Suprapubic skin (tissue), 4 donors: ENCODE measurements at regions not wholly inside any gene's neighbourhood (a gene's known extent, or its start where the extent isn't known, plus 50 kb on each side); places are given as distances from the start of the nearest gene placed in this dataset.

Source experiments
- DNase-seq, 2 donors: peaks; one replicate each; pipeline ENCODE4 v3.0.0-alpha.2; 2019; ENCODE audit warnings: low spot score in 2 of 2
- H3K27ac ChIP-seq: fragments of 200-600 bp; sonication (generic); one replicate; pipeline ENCODE4 v1.5.1; 2019
- H3K27me3 ChIP-seq: fragments of 200-600 bp; sonication (generic); one replicate; pipeline ENCODE4 v1.5.1; 2019
- H3K36me3 ChIP-seq: fragments of 200-600 bp; sonication (generic); one replicate; pipeline ENCODE4 v1.5.1; 2019
- H3K4me1 ChIP-seq: fragments of 200-600 bp; sonication (generic); one replicate; pipeline ENCODE4 v1.5.1; 2019
- H3K4me3 ChIP-seq: fragments of 200-600 bp; sonication (generic); one replicate; pipeline ENCODE4 v1.5.1; 2019; ENCODE audit warnings: mild to moderate bottlenecking
- H3K9me3 ChIP-seq: fragments of 200-600 bp; sonication (generic); one replicate; pipeline ENCODE4 v1.5.1; 2019
- CTCF ChIP-seq, 2 donors: fragments of 200-600 bp in 1 of 2; fragments of 450-650 bp in 1 of 2; sonication (generic) in 1 of 2; IDR thresholded peaks; one replicate each; pipeline ENCODE4 v1.5.1; 2016 to 2019; ENCODE audit warnings: antibody characterized with exemption in 2 of 2, mild to moderate bottlenecking in 1 of 2, moderate library complexity in 1 of 2
- EP300 ChIP-seq: sonication (generic); formaldehyde crosslinking; IDR thresholded peaks from one replicate; pipeline ENCODE4 v1.6.1; 2017; ENCODE audit warnings: antibody characterized with exemption
- POLR2A ChIP-seq, 2 donors: fragments of 450-650 bp; IDR thresholded peaks; one replicate each; pipeline ENCODE4 v1.6.1; 2017; ENCODE audit warnings: antibody characterized with exemption in 2 of 2, mild to moderate bottlenecking in 2 of 2, moderate library complexity in 2 of 2
- POLR2AphosphoS5 ChIP-seq, 3 donors: sonication (generic); formaldehyde crosslinking; IDR thresholded peaks; one replicate each; pipeline ENCODE4 v1.6.1; 2017; ENCODE audit warnings: antibody characterized with exemption in 3 of 3
- WGBS: methylation state at CpG from one replicate; pipeline ENCODE4 v1.1.5; 2018; 5-methylcytosine and 5-hydroxymethylcytosine counted together

- H3K4me1 ChIP-seq, result no peaks in the 10 kb centered on the region
- TF ChIP-seq EP300 (no peak), POLR2A (IDR thresholded peaks at IDR 0.05) (no peak), CTCF (IDR thresholded peaks at IDR 0.05) (no peak), POLR2AphosphoS5 (IDR thresholded peaks at IDR 0.05) (no peak)
- H3K36me3 ChIP-seq, result no peaks in the 10 kb centered on the region
- H3K27ac ChIP-seq, result no peak overlapping the region
- H3K9me3 ChIP-seq, result no peaks in the 10 kb centered on the region
- no peak overlapping the region for H3K4me3 ChIP-seq
- 80% methylated on average over 7 of the region's 7 CpGs for WGBS
- DNase-seq, result no peak
- no peaks in the 10 kb centered on the region for H3K27me3 ChIP-seq
Observed at GRCh38 chr4:45064741-45065140, 338.4 kb upstream of the GNPDA2 start.

GRCh38 chr4:45063696-45064095, 337.3 kb upstream of the GNPDA2 start:
- Histone ChIP-seq H3K36me3 (no peaks in the 10 kb centered on the region), H3K9me3 (no peaks in the 10 kb centered on the region), H3K4me1 (no peaks in the 10 kb centered on the region), H3K27me3 (no peaks in the 10 kb centered on the region), H3K4me3 (no peak overlapping the region), H3K27ac (no peak overlapping the region)
- TF ChIP-seq POLR2A (IDR thresholded peaks at IDR 0.05) (no peak), POLR2AphosphoS5 (IDR thresholded peaks at IDR 0.05) (no peak), EP300 (no peak), CTCF (IDR thresholded peaks at IDR 0.05) (no peak)
- WGBS, result 27% methylated on average over 1 of the region's 1 CpG
- DNase-seq, result no peak

- H3K27me3 ChIP-seq, result no peaks in the 10 kb centered on the region
- no peak overlapping the region for H3K4me3 ChIP-seq
- H3K4me1 ChIP-seq, result no peaks in the 10 kb centered on the region
- H3K36me3 ChIP-seq, result no peaks in the 10 kb centered on the region
- WGBS, result 50% methylated on average over 1 of the region's 1 CpG
- no peak overlapping the region for H3K27ac ChIP-seq
- H3K9me3 ChIP-seq, result no peaks in the 10 kb centered on the region
- DNase-seq, result no peak
- TF ChIP-seq POLR2A (IDR thresholded peaks at IDR 0.05) (no peak), POLR2AphosphoS5 (IDR thresholded peaks at IDR 0.05) (no peak), EP300 (no peak), CTCF (IDR thresholded peaks at IDR 0.05) (no peak)
Observed at GRCh38 chr4:45062935-45063545, 336.7 kb upstream of the GNPDA2 start.

GRCh38 chr4:45043911-45044310, 317.6 kb upstream of the GNPDA2 start:
- H3K36me3 ChIP-seq, result no peaks in the 10 kb centered on the region
- no peak overlapping the region for H3K27ac ChIP-seq
- H3K9me3 ChIP-seq, result peaks cover 19% of the 10 kb centered on the region
- H3K27me3 ChIP-seq, result no peaks in the 10 kb centered on the region
- DNase-seq, result no peak
- H3K4me1 ChIP-seq, result no peaks in the 10 kb centered on the region
- 28% methylated on average over 2 of the region's 2 CpGs for WGBS
- no peak overlapping the region for H3K4me3 ChIP-seq
- TF ChIP-seq POLR2A (IDR thresholded peaks at IDR 0.05) (no peak), POLR2AphosphoS5 (IDR thresholded peaks at IDR 0.05) (no peak), EP300 (no peak), CTCF (IDR thresholded peaks at IDR 0.05) (no peak)

GRCh38 chr4:45036677-45037076, 310.3 kb upstream of the GNPDA2 start:
- Histone ChIP-seq H3K9me3 (peaks cover 4% of the 10 kb centered on the region), H3K4me1 (no peaks in the 10 kb centered on the region), H3K4me3 (no peak overlapping the region), H3K27ac (no peak overlapping the region), H3K36me3 (no peaks in the 10 kb centered on the region), H3K27me3 (no peaks in the 10 kb centered on the region)
- DNase-seq, result no peak
- TF ChIP-seq POLR2A (IDR thresholded peaks at IDR 0.05) (no peak), CTCF (IDR thresholded peaks at IDR 0.05) (no peak), POLR2AphosphoS5 (IDR thresholded peaks at IDR 0.05) (no peak), EP300 (no peak)
- WGBS, result 75% methylated on average over 2 of the region's 2 CpGs
